ENCODE measurements at regions not wholly inside any gene's neighbourhood (a gene's known extent, or its start where the extent isn't known, plus 50 kb on each side); places are given as distances from the start of the nearest gene placed in this dataset.

DNA sequence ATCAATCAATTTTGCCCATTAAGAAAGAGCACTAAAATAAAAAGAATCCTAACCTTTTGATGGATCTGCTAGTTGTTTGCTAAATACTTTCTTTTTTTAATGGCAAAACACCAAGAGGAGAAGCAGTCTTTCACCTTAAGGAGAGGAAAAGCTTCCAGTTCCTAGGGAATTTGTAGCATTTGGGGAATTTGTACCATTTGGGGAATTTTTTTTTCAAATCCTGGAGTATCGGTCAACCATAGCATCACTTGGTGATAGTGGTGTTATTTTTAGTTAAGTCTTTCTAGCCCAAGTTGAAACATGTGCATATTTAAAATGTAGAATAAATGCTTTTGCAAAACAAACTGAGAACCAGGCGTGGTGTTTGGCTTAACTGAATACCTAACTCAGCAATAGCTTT lies 117.5 kb upstream of the SEMA6D start:
- TF ChIP-seq, protein P1, sequence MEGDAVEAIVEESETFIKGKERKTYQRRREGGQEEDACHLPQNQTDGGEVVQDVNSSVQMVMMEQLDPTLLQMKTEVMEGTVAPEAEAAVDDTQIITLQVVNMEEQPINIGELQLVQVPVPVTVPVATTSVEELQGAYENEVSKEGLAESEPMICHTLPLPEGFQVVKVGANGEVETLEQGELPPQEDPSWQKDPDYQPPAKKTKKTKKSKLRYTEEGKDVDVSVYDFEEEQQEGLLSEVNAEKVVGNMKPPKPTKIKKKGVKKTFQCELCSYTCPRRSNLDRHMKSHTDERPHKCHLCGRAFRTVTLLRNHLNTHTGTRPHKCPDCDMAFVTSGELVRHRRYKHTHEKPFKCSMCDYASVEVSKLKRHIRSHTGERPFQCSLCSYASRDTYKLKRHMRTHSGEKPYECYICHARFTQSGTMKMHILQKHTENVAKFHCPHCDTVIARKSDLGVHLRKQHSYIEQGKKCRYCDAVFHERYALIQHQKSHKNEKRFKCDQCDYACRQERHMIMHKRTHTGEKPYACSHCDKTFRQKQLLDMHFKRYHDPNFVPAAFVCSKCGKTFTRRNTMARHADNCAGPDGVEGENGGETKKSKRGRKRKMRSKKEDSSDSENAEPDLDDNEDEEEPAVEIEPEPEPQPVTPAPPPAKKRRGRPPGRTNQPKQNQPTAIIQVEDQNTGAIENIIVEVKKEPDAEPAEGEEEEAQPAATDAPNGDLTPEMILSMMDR (IDR thresholded peaks at IDR 0.05; ENCODE audit: low read depth, low read length), result no peak
- Histone ChIP-seq H3K27me3 (no peaks in the 10 kb centered on the region), H3K9me3 (ENCODE audit: low read depth) (no peaks in the 10 kb centered on the region), H3K27ac (no peak overlapping the region), H3K36me3 (no peaks in the 10 kb centered on the region), H3K4me3 (no peak overlapping the region), H3K4me1 (ENCODE audit: low read depth) (no peaks in the 10 kb centered on the region)
- DNase-seq (ENCODE audit: low read depth in 1 of 2, low spot score in 1 of 2), result no peak

DNA sequence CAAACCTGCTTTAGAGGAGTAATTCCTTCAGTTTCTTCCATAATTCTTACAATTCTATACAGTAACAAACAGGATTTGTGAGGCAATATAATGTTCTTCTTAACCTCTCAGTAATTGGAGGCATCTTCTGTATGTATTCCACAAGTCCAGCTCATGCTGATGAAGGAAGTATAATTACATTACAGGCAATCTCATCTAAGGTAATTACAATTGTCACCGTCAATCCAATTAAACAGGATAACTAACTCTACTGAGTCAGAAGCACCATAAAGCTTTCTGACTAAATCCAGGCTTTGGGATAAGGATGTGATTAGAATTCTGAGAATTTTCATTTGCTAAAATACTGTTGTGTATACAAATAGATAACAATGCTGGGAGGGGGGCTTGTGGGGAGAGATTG lies 115.2 kb upstream of the SEMA6D start:
- H3K9me3 ChIP-seq (ENCODE audit: low read depth), result no peaks in the 10 kb centered on the region
- TF ChIP-seq, protein P1 (IDR thresholded peaks at IDR 0.05; ENCODE audit: low read depth, low read length), result no peak

DNA sequence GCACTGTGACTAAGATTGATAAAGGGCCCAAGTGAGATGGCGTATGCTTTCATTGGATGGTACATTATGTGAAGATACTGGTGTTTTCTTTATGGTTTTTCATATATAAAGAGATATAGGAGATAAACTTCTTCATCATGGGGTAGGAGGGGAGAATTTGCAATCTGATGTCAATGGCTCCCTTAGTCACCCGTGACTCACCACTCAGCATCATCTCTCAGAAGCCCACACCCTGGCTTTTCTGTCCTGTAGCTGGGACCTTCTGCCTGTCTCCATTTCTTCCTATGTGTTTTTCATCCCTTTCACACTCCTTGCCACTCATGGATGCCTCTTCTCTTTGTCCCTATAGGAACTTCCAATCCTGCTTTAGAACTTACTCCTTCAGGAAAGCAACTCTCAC lies 114.3 kb upstream of the SEMA6D start:
- no peak overlapping the region for H3K4me3 ChIP-seq
- H3K27me3 ChIP-seq, result no peaks in the 10 kb centered on the region
- H3K9me3 ChIP-seq (ENCODE audit: low read depth), result no peaks in the 10 kb centered on the region
- DNase-seq (ENCODE audit: low read depth in 1 of 2, low spot score in 1 of 2), result no peak
- H3K4me1 ChIP-seq (ENCODE audit: low read depth), result peaks cover 9% of the 10 kb centered on the region
- TF ChIP-seq, protein P1 (IDR thresholded peaks at IDR 0.05; ENCODE audit: low read depth, low read length), result no peak
- H3K36me3 ChIP-seq, result no peaks in the 10 kb centered on the region
- no peak overlapping the region for H3K27ac ChIP-seq

More for the DNA sequence above, 115.2 kb upstream of the SEMA6D start:
- no peak for DNase-seq (ENCODE audit: low read depth in 1 of 2, low spot score in 1 of 2)
- Histone ChIP-seq H3K27me3 (no peaks in the 10 kb centered on the region), H3K27ac (no peak overlapping the region), H3K4me3 (no peak overlapping the region), H3K4me1 (ENCODE audit: low read depth) (peaks cover under 1% of the 10 kb centered on the region), H3K36me3 (no peaks in the 10 kb centered on the region)

DNA sequence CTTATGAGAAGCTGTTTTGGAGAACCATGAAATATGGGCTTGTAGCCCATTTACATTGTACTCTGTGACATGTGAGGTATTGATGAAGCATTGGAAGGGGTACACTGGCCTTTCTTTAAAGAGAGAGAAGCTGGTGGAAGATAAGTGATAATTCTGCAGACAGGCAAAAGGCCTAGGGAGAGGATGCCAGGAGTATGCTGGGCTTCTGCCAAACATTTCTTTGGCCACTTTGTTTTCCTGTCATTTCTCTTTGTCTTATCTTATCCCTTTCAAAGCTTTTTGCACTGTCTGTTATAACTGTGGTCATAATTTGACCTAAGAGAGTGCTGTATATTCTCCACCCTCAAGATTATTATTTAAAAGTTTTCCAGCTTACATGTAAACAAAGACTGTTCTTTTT lies 109.6 kb upstream of the SEMA6D start:
- Histone ChIP-seq H3K9me3 (ENCODE audit: low read depth) (no peaks in the 10 kb centered on the region), H3K27me3 (no peaks in the 10 kb centered on the region), H3K27ac (no peak overlapping the region), H3K4me1 (ENCODE audit: low read depth) (peaks cover 29% of the 10 kb centered on the region), H3K4me3 (no peak overlapping the region), H3K36me3 (no peaks in the 10 kb centered on the region)
- TF ChIP-seq, protein P1 (IDR thresholded peaks at IDR 0.05; ENCODE audit: low read depth, low read length), result no peak
- DNase-seq (ENCODE audit: low read depth in 1 of 2, low spot score in 1 of 2), result peak; percentile 28 to 57

DNA sequence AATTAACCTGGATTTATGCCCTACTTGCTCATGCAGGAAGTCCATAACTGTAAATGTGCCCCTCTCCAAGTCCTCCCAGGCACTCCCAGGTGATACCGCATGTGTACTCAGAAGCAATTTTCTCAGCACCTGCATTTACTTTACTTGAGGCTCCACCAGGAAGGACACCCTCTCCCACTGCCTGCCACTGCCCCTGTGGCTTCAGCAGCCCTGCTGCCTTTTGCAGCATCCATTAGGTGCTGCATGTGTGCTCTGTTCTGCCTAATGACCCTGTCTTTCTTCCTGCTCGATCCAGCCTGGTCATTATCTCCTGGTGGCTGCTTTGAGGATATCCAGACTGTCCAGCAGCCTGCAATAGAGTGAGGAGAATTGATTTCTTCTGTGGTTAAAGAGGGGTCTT lies 107.6 kb upstream of the SEMA6D start:
- TF ChIP-seq, protein P1 (IDR thresholded peaks at IDR 0.05; ENCODE audit: low read depth, low read length), result no peak
- Histone ChIP-seq H3K9me3 (ENCODE audit: low read depth) (no peaks in the 10 kb centered on the region), H3K27me3 (no peaks in the 10 kb centered on the region), H3K4me1 (ENCODE audit: low read depth) (peaks cover 29% of the 10 kb centered on the region), H3K4me3 (no peak overlapping the region), H3K36me3 (no peaks in the 10 kb centered on the region), H3K27ac (no peak overlapping the region)
- no peak for DNase-seq (ENCODE audit: low read depth in 1 of 2, low spot score in 1 of 2)

DNA sequence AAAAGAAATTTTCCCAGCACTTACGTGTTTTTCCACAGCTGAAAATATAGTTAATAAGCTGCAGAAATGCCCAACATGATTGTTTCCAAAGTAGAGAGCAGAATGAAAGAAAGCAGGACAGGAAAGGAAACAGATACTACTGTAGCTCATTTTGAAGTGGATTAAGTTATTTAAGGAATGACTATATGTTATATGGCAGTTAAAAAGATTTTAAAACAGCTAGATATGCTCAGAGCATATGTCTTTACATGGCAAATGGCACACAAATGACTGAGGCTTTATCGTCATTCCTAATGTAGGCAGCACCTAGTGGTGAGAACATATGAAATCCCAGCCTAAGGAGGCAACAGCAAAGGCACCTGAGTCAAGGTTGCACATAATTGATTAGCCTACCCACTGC lies 106.6 kb upstream of the SEMA6D start:
- Histone ChIP-seq H3K4me3 (no peak overlapping the region), H3K27ac (no peak overlapping the region), H3K4me1 (ENCODE audit: low read depth) (peaks cover 29% of the 10 kb centered on the region), H3K36me3 (no peaks in the 10 kb centered on the region), H3K9me3 (ENCODE audit: low read depth) (no peaks in the 10 kb centered on the region), H3K27me3 (no peaks in the 10 kb centered on the region)
- no peak for DNase-seq (ENCODE audit: low read depth in 1 of 2, low spot score in 1 of 2)
- TF ChIP-seq, protein P1 (IDR thresholded peaks at IDR 0.05; ENCODE audit: low read depth, low read length), result no peak
